AG04449 (cell line): ENCODE measurements at regions not wholly inside any gene's neighbourhood (a gene's known extent, or its start where the extent isn't known, plus 50 kb on each side); places are given as distances from the start of the nearest gene placed in this dataset.
"Not testable (repeated sequence)": the region's sequence is repeated elsewhere in the genome, so short reads cannot be mapped to it uniquely, and the experiment has no call there.

ENCODE experiments used
- CTCF ChIA-PET: fragments of 350-600 bp; formaldehyde crosslinking; extraction: SDS; loops from one replicate; lab custom pipeline; 2021; ENCODE audit warnings: antibody characterized with exemption; lab: Yijun Ruan, JAX
- POLR2A ChIA-PET: fragments of 400-600, 350-600 bp; formaldehyde crosslinking; extraction: SDS; loops from one replicate; lab custom pipeline; 2020; ENCODE audit warnings: antibody characterized with exemption, inconsistent platforms; lab: Yijun Ruan, JAX
- DNase-seq: peaks from one replicate; pipeline ENCODE4 v3.0.0-alpha.2; 2010; ENCODE audit warnings: low read depth, low spot score
- H3K4me3 ChIP-seq: 2 replicates; pipeline ENCODE4 v1.5.1; 2011; ENCODE audit warnings: low read depth, mild to moderate bottlenecking, control low read depth, low read length
- TF ChIP-seq, protein P1 (sequence below): IDR thresholded peaks from one replicate; pipeline ENCODE4 v1.5.1; 2011; ENCODE audit warnings: mild to moderate bottlenecking, moderate library complexity, low read length, control low read depth, inconsistent platforms; ENCODE audit not compliant: insufficient read depth; ENCODE audit errors: missing control alignments

DNA sequence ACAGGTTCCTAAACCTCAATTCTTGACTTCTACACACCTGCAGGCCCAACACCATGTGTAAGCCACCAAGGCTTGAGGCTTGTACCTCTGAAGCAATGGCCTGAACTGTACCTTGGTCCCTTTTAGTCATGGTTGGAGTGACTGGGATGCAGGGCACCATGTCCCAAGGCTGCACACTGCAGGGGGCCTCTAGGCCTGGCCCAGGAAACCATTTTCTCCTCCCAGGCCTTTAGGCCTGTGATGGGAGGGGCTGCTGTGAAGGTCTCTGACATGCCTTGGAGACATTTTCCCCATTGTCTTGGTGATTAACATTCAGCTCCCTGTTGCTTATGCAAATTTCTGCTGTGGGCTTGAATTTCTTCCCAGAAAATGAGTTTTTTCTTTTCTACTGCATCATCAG is 75.8 kb upstream of the ZNF678 start:
- TF ChIP-seq, protein P1, sequence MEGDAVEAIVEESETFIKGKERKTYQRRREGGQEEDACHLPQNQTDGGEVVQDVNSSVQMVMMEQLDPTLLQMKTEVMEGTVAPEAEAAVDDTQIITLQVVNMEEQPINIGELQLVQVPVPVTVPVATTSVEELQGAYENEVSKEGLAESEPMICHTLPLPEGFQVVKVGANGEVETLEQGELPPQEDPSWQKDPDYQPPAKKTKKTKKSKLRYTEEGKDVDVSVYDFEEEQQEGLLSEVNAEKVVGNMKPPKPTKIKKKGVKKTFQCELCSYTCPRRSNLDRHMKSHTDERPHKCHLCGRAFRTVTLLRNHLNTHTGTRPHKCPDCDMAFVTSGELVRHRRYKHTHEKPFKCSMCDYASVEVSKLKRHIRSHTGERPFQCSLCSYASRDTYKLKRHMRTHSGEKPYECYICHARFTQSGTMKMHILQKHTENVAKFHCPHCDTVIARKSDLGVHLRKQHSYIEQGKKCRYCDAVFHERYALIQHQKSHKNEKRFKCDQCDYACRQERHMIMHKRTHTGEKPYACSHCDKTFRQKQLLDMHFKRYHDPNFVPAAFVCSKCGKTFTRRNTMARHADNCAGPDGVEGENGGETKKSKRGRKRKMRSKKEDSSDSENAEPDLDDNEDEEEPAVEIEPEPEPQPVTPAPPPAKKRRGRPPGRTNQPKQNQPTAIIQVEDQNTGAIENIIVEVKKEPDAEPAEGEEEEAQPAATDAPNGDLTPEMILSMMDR, result no peak
- DNase-seq, result no peak
- no peak overlapping the region for H3K4me3 ChIP-seq
- CTCF ChIA-PET, result no interaction called here
- POLR2A ChIA-PET, result no interaction called here

DNA sequence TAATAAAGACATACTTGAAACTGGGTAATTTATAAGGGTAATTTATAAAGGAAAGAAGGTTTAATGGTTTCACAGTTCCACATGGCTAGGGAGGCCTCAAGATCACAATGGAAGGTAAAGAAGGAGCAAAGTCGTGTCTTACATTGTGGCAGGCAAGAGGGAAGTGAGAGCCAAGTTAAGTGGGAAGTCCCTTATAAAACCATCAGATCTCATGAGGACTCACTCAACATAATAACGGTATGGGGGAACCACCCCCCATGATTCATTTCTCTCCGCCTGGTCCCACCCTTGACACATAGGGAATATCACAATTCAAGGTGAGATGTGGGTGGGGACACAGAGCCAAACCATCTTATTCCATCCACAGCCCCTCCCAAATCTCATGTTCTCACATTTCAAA is 76.8 kb upstream of the ZNF678 start:
- TF ChIP-seq, protein P1, result no peak
- CTCF ChIA-PET, result no interaction called here
- POLR2A ChIA-PET, result no interaction called here

DNA sequence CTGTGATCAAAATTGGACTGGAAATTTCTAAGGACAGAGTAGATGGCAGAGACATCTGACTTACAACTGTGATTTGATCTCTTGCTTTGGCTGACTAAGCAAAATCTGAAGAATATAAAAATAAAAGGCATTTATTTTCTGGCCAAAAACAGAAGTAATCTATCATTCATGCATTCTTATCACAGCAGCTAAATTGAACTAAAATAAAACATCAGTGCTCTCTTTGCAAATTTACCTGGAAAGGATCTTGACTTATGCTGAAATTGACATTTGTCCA is 81.4 kb upstream of the ZNF678 start:
- DNase-seq, result no peak
- POLR2A ChIA-PET, result no interaction called here
- no peak overlapping the region for H3K4me3 ChIP-seq
- CTCF ChIA-PET, result interaction anchor here (0.7 to 5.3 kb wide), 10 partner anchors 9 to 1034 kb away, joined by 3 to 21 read pairs (median 4); no protein-coding TSS in a partner anchor
- TF ChIP-seq, protein P1, result no peak

More for the DNA sequence above, 76.8 kb upstream of the ZNF678 start:
- no peak overlapping the region for H3K4me3 ChIP-seq
- no peak for DNase-seq

DNA sequence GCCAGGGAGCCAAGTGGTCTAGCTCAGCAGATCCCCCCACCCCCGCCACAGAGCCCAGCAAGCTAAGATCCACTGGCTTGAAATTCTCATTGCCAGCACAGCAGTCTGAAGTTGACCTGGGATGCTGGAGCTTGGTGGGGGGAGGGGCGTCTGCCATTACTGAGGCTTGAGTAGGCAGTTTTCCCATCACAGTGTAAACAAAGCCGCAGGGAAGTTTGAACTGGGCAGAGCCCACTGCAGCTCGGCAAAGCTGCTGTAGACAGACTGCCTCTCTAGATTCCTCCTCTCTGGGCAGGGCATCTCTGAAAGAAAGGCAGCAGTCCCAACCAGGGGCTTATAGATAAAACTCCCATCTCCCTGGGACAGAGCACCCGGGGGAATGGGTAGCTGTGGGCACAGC is 89.3 kb upstream of the ZNF678 start:
- CTCF ChIA-PET, H3K4me3 ChIP-seq, POLR2A ChIA-PET, DNase-seq: not testable (repeated sequence)

DNA sequence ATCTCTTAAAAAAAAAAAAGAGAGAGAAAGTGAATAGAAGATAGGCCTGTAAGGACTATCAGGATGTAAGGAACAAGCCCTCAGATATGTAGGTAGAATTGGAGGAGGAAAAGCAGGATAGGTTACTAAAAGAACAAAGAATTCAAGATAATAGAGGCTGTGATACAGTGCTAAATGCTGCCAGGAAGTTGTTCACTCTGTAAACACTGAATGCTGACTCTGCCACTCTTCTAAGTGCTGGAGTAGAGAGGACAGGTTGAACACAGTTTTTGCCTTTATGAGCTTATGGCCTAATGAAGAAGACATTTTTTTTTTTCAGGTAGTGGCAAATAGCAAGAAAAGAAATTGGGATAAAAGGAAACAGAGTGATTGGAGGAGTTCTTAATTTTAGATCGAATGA is 90.6 kb upstream of the ZNF678 start:
- TF ChIP-seq, protein P1, result no peak
- CTCF ChIA-PET, result no interaction called here
- H3K4me3 ChIP-seq, result no peak overlapping the region
- POLR2A ChIA-PET, result no interaction called here
- DNase-seq, result no peak

DNA sequence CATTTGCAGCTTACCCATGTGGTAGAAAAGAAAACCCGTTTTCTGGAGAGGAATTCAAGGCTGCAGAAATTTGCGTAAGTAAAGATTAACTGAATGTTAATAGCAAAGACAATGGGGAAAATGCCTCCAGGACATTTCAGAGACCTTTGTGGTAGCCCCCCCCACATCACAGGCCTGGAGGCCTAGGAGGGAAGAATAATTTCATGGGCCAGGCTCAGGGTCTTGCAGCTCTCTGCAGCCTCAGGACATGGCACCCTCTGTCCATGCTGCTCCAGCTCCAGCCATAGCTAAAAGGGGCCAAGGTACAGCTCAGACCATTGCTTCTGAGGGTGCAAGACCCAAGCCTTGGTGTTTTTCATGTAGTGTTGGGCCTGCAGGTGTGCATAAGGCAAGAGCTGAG is 92.7 kb upstream of the ZNF678 start:
- no peak for DNase-seq
- H3K4me3 ChIP-seq, result no peak overlapping the region
- TF ChIP-seq, protein P1, result no peak
- ChIA-PET POLR2A (no interaction called here), CTCF (interaction anchor here (1.0 to 1.3 kb wide), 2 partner anchors 10 to 11 kb away, joined by 3 to 4 read pairs; no protein-coding TSS in a partner anchor)

DNA sequence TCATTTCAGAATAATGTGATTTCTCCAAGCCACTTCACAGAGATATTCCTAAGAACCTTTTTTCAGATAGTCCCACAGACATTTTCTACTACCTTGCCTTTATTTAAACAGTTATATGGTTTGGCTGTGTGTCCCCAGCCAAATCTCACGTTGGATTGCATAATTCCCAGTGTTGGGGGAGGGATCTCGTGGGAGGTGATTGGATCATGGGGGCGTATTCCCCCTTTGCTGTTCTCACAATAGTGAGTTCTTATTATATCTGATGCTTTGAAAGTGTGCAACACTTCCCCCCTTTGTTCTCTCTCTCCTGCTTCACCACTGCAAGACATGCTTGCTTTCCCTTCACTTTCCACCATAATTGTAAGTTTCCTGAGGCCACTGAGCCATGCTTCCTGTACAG is 93.6 kb upstream of the ZNF678 start:
- no peak overlapping the region for H3K4me3 ChIP-seq
- CTCF ChIA-PET, result interaction anchor here (1.0 kb wide), 1 partner anchor 12 kb away, joined by 4 read pairs; no protein-coding TSS in a partner anchor
- TF ChIP-seq, protein P1, result no peak
- POLR2A ChIA-PET, result no interaction called here
- no peak for DNase-seq
